Neuronal stem cell (in vitro differentiated cells): ENCODE measurements at regions not wholly inside any gene's neighbourhood (a gene's known extent, or its start where the extent isn't known, plus 50 kb on each side); places are given as distances from the start of the nearest gene placed in this dataset.

Experiments used
- DNase-seq: peaks from one replicate; pipeline ENCODE4 v3.0.0-alpha.2; 2013; ENCODE audit warnings: low spot score
- H2AFZ ChIP-seq: one replicate; pipeline ENCODE4 v1.6.1; 2013; ENCODE audit warnings: mild to moderate bottlenecking, low read length, inconsistent platforms
- H2AK5ac ChIP-seq: 2 replicates; pipeline ENCODE4 v1.6.1; 2013; ENCODE audit warnings: low read depth, mild to moderate bottlenecking, inconsistent platforms, low read length, moderate library complexity, mixed read lengths
- H2BK120ac ChIP-seq: 2 replicates; pipeline ENCODE4 v1.6.1; 2013; ENCODE audit warnings: low read depth, mild to moderate bottlenecking, inconsistent platforms, low read length, moderate library complexity, mixed read lengths
- H2BK12ac ChIP-seq: one replicate; pipeline ENCODE4 v1.6.1; 2013; ENCODE audit warnings: low read length, inconsistent platforms
- H2BK15ac ChIP-seq: 2 replicates; pipeline ENCODE4 v1.6.1; 2013; ENCODE audit warnings: mild to moderate bottlenecking, low read length, inconsistent platforms, mixed read lengths
- H2BK5ac ChIP-seq: one replicate; pipeline ENCODE4 v1.6.1; 2013; ENCODE audit warnings: inconsistent platforms, mild to moderate bottlenecking, low read length, moderate library complexity
- H3K14ac ChIP-seq: one replicate; pipeline ENCODE4 v1.6.1; 2013; ENCODE audit warnings: low read length, inconsistent platforms
- H3K18ac ChIP-seq: 2 replicates; pipeline ENCODE4 v1.6.1; 2013; ENCODE audit warnings: low read length, inconsistent platforms
- H3K23ac ChIP-seq: 2 replicates; pipeline ENCODE4 v1.6.1; 2013; ENCODE audit warnings: low read depth, mild to moderate bottlenecking, mixed read lengths, low read length, inconsistent platforms; ENCODE audit not compliant: poor library complexity
- H3K27ac ChIP-seq: replicated peaks from 3 replicates; pipeline ENCODE4 v1.5.1; 2013; ENCODE audit warnings: low read length, inconsistent platforms
- H3K27me3 ChIP-seq, 3 experiments: 2 replicates each; pipeline ENCODE4 v1.6.1; 2013; ENCODE audit warnings: low read length in 3 of 3, mild to moderate bottlenecking in 2 of 3, inconsistent platforms in 1 of 3, low read depth in 1 of 3, mixed read lengths in 1 of 3, moderate library complexity in 1 of 3; ENCODE audit not compliant: control insufficient read depth in 3 of 3, insufficient read depth in 3 of 3
- H3K36me3 ChIP-seq, 2 donors: replicated peaks in 1 of 2; 2 replicates each; pipeline ENCODE4 v1.6.1; 2013; ENCODE audit warnings: low read length in 2 of 2; ENCODE audit not compliant: control insufficient read depth in 2 of 2, insufficient read depth in 2 of 2
- H3K4ac ChIP-seq: 2 replicates; pipeline ENCODE4 v1.6.1; 2013; ENCODE audit warnings: inconsistent platforms, mild to moderate bottlenecking, low read length, moderate library complexity
- H3K4me1 ChIP-seq, 2 donors: 1 replicate in 1 of 2; 2 replicates in 1 of 2; pipeline ENCODE4 v1.6.1; 2013; ENCODE audit warnings: low read length in 2 of 2, low read depth in 1 of 2; ENCODE audit not compliant: control insufficient read depth in 2 of 2, insufficient read depth in 1 of 2
- H3K4me2 ChIP-seq: one replicate; pipeline ENCODE4 v1.6.1; 2013; ENCODE audit warnings: mild to moderate bottlenecking, low read length, inconsistent platforms; ENCODE audit not compliant: insufficient read depth, poor library complexity, severe bottlenecking
- H3K4me3 ChIP-seq, 2 donors: 2 replicates each; pipeline ENCODE4 v1.5.1; 2013; ENCODE audit warnings: low read length in 2 of 2, mild to moderate bottlenecking in 2 of 2, inconsistent platforms in 1 of 2, moderate library complexity in 1 of 2
- H3K79me1 ChIP-seq: one replicate; pipeline ENCODE4 v1.6.1; 2013; ENCODE audit warnings: low read depth, mild to moderate bottlenecking, inconsistent platforms, low read length, moderate library complexity
- H3K9ac ChIP-seq: one replicate; pipeline ENCODE4 v1.6.1; 2013; ENCODE audit warnings: mild to moderate bottlenecking, low read depth, low read length, inconsistent platforms; ENCODE audit not compliant: poor library complexity
- H3K9me3 ChIP-seq, 2 donors: replicated peaks in 1 of 2; 2 replicates each; pipeline versions ENCODE3 to v1.6.1; 2013; ENCODE audit warnings: low read length in 2 of 2, mild to moderate bottlenecking in 2 of 2, inconsistent platforms in 1 of 2, low read depth in 1 of 2, mixed read lengths in 1 of 2, moderate library complexity in 1 of 2; ENCODE audit not compliant: control insufficient read depth in 2 of 2, insufficient read depth in 1 of 2
- H4K8ac ChIP-seq: one replicate; pipeline ENCODE4 v1.6.1; 2013; ENCODE audit warnings: low read depth, mild to moderate bottlenecking, inconsistent platforms, low read length, moderate library complexity
- H4K91ac ChIP-seq: one replicate; pipeline ENCODE4 v1.6.1; 2013; ENCODE audit warnings: low read length, low read depth, mild to moderate bottlenecking, inconsistent platforms; ENCODE audit not compliant: poor library complexity
- WGBS, 2 donors: extraction: QIAGEN DNeasy Blood & Tissue Kit; methylation state at CpG; one replicate each; pipeline ENCODE4 v1.1.7; 2013; ENCODE audit warnings: missing lambda C conversion rate in 2 of 2, mixed read lengths in 1 of 2; ENCODE audit not compliant: insufficient read length in 2 of 2, insufficient replicate concordance in 1 of 2; ENCODE audit errors: extremely low coverage in 2 of 2; 5-methylcytosine and 5-hydroxymethylcytosine counted together

DNA sequence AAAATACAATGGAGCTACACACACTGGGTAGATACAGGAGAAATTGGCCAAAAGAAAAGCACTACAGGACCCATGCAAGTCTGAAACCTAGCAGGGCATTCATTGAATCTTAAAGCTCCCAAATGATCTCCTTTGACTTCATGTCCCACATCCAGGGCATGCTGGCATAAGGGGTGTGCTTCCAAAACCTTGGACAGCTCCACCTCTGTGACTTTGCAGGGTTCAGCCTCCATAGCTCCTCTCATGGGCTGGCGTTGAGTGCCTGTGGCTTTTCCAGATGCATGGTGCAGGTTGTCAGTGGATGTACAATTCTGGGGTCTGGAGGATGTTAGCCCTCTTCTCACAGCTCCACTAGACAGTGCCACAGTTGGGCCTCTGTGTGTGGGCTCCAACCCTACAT, 626.3 kb upstream of the POT1 start:
- Histone ChIP-seq H3K36me3 (no peaks in the 10 kb centered on the region), H4K91ac (no peak overlapping the region), H3K9ac (no peak overlapping the region), H2AK5ac (no peak overlapping the region), H3K4me2 (no peak overlapping the region), H2BK12ac (no peak overlapping the region), H4K8ac (peak overlapping the region; percentile 65), H3K4me1 (no peaks in the 10 kb centered on the region), H3K4me3 (no peak overlapping the region), H3K27ac (no peak overlapping the region), H2BK120ac (no peak overlapping the region), H3K4ac (no peak overlapping the region), H2AFZ (no peak overlapping the region), H3K14ac (peak overlapping the region; percentile 23), H3K23ac (no peak overlapping the region), H3K27me3 (no peaks in the 10 kb centered on the region), H2BK5ac (no peak overlapping the region), H3K18ac (no peak overlapping the region), H3K9me3 (no peaks in the 10 kb centered on the region), H3K79me1 (no peaks in the 10 kb centered on the region), H2BK15ac (no peak overlapping the region)
- no CpG with 5 or more reads among the region's 1 CpG for WGBS, 2 donors
- no peak for DNase-seq

DNA sequence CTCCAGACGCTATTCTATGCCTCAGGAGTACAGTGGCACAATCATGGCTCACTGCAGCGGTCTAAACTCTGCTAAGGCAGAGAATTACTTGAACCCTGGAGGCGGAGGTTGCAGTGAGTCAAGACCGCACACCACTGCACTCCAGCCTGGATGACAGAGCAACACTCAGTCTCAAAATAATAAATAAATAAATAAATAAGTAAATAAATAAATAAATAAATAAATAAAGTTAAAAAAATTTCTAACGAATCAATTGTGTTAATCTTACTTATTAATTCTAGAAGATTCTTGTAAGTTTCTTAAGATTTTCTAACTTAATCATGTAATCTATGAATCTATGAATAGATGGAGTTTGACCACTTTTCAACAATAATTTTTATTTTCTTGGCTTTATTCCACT, 621.4 kb upstream of the POT1 start:
- no peak overlapping the region for H4K91ac ChIP-seq
- H3K14ac ChIP-seq: no peak overlapping the region
- H3K4ac ChIP-seq: no peak overlapping the region
- H2BK12ac ChIP-seq: no peak overlapping the region
- no peak overlapping the region for H3K18ac ChIP-seq
- no peak overlapping the region for H2AFZ ChIP-seq
- no peak overlapping the region for H3K27ac ChIP-seq
- H3K36me3 ChIP-seq: no peaks in the 10 kb centered on the region
- H2BK120ac ChIP-seq: no peak overlapping the region
- no peak overlapping the region for H2BK5ac ChIP-seq
- H4K8ac ChIP-seq: no peak overlapping the region
- H2BK15ac ChIP-seq: no peak overlapping the region
- H3K79me1 ChIP-seq: no peaks in the 10 kb centered on the region
- peak overlapping the region in 1 of 2 donors; percentile 3 for H3K4me3 ChIP-seq
- no peak overlapping the region for H3K9ac ChIP-seq
- no peak overlapping the region for H3K23ac ChIP-seq
- no peak for DNase-seq
- H3K4me2 ChIP-seq: no peak overlapping the region
- H3K27me3 ChIP-seq: no peaks in the 10 kb centered on the region
- no peak overlapping the region for H2AK5ac ChIP-seq
- no CpG with 5 or more reads among the region's 5 CpGs for WGBS, 2 donors
- H3K4me1 ChIP-seq: no peaks in the 10 kb centered on the region
- no peaks in the 10 kb centered on the region for H3K9me3 ChIP-seq

DNA sequence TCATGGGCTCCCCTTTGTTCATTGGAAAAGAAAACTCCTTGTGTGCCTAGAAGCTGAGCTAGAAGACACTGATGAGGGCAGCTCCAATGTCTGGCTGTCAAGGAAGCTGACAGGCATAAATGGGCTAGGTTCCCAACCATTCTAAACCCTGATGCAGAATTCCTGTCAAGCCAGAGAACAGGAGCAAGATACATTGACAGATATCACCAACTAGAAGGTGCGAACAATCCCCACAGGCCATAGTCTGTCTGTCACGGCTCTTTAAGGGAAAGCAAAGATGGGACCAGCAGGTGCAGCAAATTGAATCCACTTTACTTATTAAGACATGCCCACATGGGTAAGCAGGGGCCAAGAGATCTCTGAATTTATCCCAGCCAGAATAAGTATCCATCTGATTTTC, 617.9 kb upstream of the POT1 start:
- Histone ChIP-seq H4K8ac (no peak overlapping the region), H2AK5ac (no peak overlapping the region), H3K27me3 (no peaks in the 10 kb centered on the region), H3K27ac (no peak overlapping the region), H3K36me3 (no peaks in the 10 kb centered on the region), H2BK12ac (no peak overlapping the region), H4K91ac (no peak overlapping the region), H2BK15ac (no peak overlapping the region), H2BK120ac (no peak overlapping the region), H3K9me3 (no peaks in the 10 kb centered on the region), H3K4ac (no peak overlapping the region), H3K4me3 (no peak overlapping the region), H3K18ac (no peak overlapping the region), H2AFZ (no peak overlapping the region), H3K79me1 (no peaks in the 10 kb centered on the region), H3K4me2 (no peak overlapping the region), H3K4me1 (no peaks in the 10 kb centered on the region), H3K23ac (no peak overlapping the region), H3K14ac (no peak overlapping the region), H2BK5ac (no peak overlapping the region), H3K9ac (no peak overlapping the region)
- DNase-seq: no peak
- WGBS, 2 donors: no CpG with 5 or more reads among the region's 2 CpGs

DNA sequence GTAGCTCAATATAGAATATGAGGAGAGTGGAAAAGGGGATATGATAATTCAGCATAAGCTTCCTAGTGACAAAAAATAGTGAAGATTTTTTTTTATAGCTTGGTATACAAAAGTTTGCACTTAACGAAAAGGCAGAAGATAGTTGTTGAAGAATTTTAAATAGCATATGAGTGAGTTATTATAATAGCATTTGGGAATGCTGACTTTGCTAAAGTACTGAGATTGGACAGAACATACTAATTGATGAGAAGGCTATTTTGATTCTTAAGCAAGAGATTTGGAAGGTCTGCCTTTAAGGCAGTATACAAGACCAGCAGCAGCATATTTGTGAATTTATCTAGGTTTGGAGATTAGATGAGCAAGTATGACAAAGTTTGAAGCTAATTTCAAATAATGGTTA, 600.9 kb upstream of the POT1 start:
- H3K4ac ChIP-seq: no peak overlapping the region
- no peak overlapping the region for H3K14ac ChIP-seq
- no peak overlapping the region for H3K9ac ChIP-seq
- H4K91ac ChIP-seq: no peak overlapping the region
- H2AFZ ChIP-seq: no peak overlapping the region
- no CpG with 5 or more reads among the region's 1 CpG for WGBS, 2 donors
- H3K9me3 ChIP-seq: no peaks in the 10 kb centered on the region
- no peak overlapping the region for H3K18ac ChIP-seq
- no peak overlapping the region for H2BK5ac ChIP-seq
- no peak overlapping the region for H3K4me2 ChIP-seq
- no peaks in the 10 kb centered on the region for H3K4me1 ChIP-seq
- no peaks in the 10 kb centered on the region for H3K27me3 ChIP-seq
- no peak for DNase-seq
- H2BK15ac ChIP-seq: no peak overlapping the region
- no peak overlapping the region for H2BK120ac ChIP-seq
- H3K23ac ChIP-seq: no peak overlapping the region
- H2BK12ac ChIP-seq: no peak overlapping the region
- no peaks in the 10 kb centered on the region for H3K36me3 ChIP-seq
- no peak overlapping the region for H4K8ac ChIP-seq
- H2AK5ac ChIP-seq: no peak overlapping the region
- H3K27ac ChIP-seq: no peak overlapping the region
- H3K4me3 ChIP-seq: no peak overlapping the region
- no peaks in the 10 kb centered on the region for H3K79me1 ChIP-seq
